ENCODE measurements at regions not wholly inside any gene's neighbourhood (a gene's known extent, or its start where the extent isn't known, plus 50 kb on each side); places are given as distances from the start of the nearest gene placed in this dataset.

GRCh38 chr2:125684256-125684655 is 971.7 kb upstream of the GYPC start:
- no peak for FAIRE-seq
- ATAC-seq, result no peak
- BruUV-seq (replicated peaks), result no TSS peak
- Histone ChIP-seq H3K4me2 (ENCODE audit: low read depth, low read length) (no peak overlapping the region), H3K36me3 (replicated peaks in 1 of 2; ENCODE audit: control insufficient read depth in 1 of 2, insufficient read depth in 2 of 2, low read length in 2 of 2) (no peaks in the 10 kb centered on the region), H3K4me3 (replicated peaks in 1 of 3; ENCODE audit: insufficient read depth in 1 of 3, low read depth in 2 of 3, low read length in 3 of 3) (no peak overlapping the region), H3K4me1 (ENCODE audit: insufficient read depth, low read length) (no peaks in the 10 kb centered on the region), H2AFZ (ENCODE audit: low read length) (no peak overlapping the region), H3K27me3 (ENCODE audit: control insufficient read depth in 1 of 2, insufficient read depth in 2 of 2, low read length in 2 of 2) (no peaks in the 10 kb centered on the region), H3K79me2 (ENCODE audit: insufficient read depth, low read length) (no peaks in the 10 kb centered on the region), H3K27ac (ENCODE audit: extremely low read length, insufficient read depth, low read length) (no peak overlapping the region), H4K20me1 (ENCODE audit: insufficient read depth, low read length) (no peaks in the 10 kb centered on the region), H3K9ac (ENCODE audit: insufficient read depth, low read depth, low read length) (no peak overlapping the region), H3K9me3 (ENCODE audit: low read length) (peaks cover 29% of the 10 kb centered on the region)
- in situ Hi-C loops (cut with HindIII; ENCODE audit: extremely low pct_ligation_motif_present, low pct_unique_long_range_greater_than_20kb) (no loop called here), intact Hi-C loops (cut with micrococcal nuclease; ENCODE audit: unreplicated experiment) (no loop called here)
- ChIA-PET POLR2A (no interaction called here), CTCF (ENCODE audit: low intra/inter-chr PET ratio, low total read pairs) (no interaction called here)
- DNase-seq (ENCODE audit: low spot score), result no peak
- WGBS (ENCODE audit: low lambda C conversion rate), result 12% methylated on average over 2 of the region's 2 CpGs
- no peak for TF ChIP-seq LBX2 (CRISPR knock-in tag; IDR thresholded peaks at IDR 0.05; ENCODE audit: borderline replicate concordance)
- TF ChIP-seq TARDBP (CRISPR knock-in tag; IDR thresholded peaks at IDR 0.05), result no peak
- no peak for TF ChIP-seq ZFP90 (CRISPR knock-in tag; IDR thresholded peaks at IDR 0.05; ENCODE audit: borderline replicate concordance)
- no peak for TF ChIP-seq AHDC1 (CRISPR knock-in tag; IDR thresholded peaks at IDR 0.05; ENCODE audit: borderline replicate concordance)
- TF ChIP-seq, protein P1, sequence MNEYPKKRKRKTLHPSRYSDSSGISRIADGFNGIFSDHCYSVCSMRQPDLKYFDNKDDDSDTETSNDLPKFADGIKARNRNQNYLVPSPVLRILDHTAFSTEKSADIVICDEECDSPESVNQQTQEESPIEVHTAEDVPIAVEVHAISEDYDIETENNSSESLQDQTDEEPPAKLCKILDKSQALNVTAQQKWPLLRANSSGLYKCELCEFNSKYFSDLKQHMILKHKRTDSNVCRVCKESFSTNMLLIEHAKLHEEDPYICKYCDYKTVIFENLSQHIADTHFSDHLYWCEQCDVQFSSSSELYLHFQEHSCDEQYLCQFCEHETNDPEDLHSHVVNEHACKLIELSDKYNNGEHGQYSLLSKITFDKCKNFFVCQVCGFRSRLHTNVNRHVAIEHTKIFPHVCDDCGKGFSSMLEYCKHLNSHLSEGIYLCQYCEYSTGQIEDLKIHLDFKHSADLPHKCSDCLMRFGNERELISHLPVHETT (CRISPR knock-in tag; conservative IDR thresholded peaks at IDR 0.05), result no peak
- TF ChIP-seq, protein P2, sequence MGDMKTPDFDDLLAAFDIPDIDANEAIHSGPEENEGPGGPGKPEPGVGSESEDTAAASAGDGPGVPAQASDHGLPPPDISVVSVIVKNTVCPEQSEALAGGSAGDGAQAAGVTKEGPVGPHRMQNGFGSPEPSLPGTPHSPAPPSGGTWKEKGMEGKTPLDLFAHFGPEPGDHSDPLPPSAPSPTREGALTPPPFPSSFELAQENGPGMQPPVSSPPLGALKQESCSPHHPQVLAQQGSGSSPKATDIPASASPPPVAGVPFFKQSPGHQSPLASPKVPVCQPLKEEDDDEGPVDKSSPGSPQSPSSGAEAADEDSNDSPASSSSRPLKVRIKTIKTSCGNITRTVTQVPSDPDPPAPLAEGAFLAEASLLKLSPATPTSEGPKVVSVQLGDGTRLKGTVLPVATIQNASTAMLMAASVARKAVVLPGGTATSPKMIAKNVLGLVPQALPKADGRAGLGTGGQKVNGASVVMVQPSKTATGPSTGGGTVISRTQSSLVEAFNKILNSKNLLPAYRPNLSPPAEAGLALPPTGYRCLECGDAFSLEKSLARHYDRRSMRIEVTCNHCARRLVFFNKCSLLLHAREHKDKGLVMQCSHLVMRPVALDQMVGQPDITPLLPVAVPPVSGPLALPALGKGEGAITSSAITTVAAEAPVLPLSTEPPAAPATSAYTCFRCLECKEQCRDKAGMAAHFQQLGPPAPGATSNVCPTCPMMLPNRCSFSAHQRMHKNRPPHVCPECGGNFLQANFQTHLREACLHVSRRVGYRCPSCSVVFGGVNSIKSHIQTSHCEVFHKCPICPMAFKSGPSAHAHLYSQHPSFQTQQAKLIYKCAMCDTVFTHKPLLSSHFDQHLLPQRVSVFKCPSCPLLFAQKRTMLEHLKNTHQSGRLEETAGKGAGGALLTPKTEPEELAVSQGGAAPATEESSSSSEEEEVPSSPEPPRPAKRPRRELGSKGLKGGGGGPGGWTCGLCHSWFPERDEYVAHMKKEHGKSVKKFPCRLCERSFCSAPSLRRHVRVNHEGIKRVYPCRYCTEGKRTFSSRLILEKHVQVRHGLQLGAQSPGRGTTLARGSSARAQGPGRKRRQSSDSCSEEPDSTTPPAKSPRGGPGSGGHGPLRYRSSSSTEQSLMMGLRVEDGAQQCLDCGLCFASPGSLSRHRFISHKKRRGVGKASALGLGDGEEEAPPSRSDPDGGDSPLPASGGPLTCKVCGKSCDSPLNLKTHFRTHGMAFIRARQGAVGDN (CRISPR knock-in tag; IDR thresholded peaks at IDR 0.05), result no peak
- TF ChIP-seq ZC3H4 (CRISPR knock-in tag; IDR thresholded peaks at IDR 0.05; ENCODE audit: borderline replicate concordance), result no peak
- TF ChIP-seq MAFF (IDR thresholded peaks at IDR 0.05; ENCODE audit: low read depth, low read length), result no peak
- no peak for TF ChIP-seq YEATS4 (CRISPR knock-in tag; IDR thresholded peaks at IDR 0.05; ENCODE audit: borderline replicate concordance)
- TF ChIP-seq ZBTB25 (CRISPR knock-in tag; IDR thresholded peaks at IDR 0.05), result no peak
- TF ChIP-seq, protein P3, sequence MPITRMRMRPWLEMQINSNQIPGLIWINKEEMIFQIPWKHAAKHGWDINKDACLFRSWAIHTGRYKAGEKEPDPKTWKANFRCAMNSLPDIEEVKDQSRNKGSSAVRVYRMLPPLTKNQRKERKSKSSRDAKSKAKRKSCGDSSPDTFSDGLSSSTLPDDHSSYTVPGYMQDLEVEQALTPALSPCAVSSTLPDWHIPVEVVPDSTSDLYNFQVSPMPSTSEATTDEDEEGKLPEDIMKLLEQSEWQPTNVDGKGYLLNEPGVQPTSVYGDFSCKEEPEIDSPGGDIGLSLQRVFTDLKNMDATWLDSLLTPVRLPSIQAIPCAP (CRISPR knock-in tag; IDR thresholded peaks at IDR 0.05; ENCODE audit: low read depth), result no peak

Measured in HepG2 (cell line).